H54 (cell line): ENCODE measurements at regions not wholly inside any gene's neighbourhood (a gene's known extent, or its start where the extent isn't known, plus 50 kb on each side); places are given as distances from the start of the nearest gene placed in this dataset.

Experiments used
- DNase-seq: peaks from one replicate; pipeline ENCODE4 v3.0.0; 2011; ENCODE audit warnings: low spot score, mixed read lengths; ENCODE audit not compliant: insufficient read length
- FAIRE-seq: peaks from 3 replicates; lab custom pipeline; 2011; peaks lifted over from hg19 to GRCh38; lab: Jason Lieb, UNC
- POLR2A ChIP-seq: IDR thresholded peaks from 2 replicates; pipeline ENCODE4 v1.6.1; 2011; ENCODE audit warnings: low read depth, mild to moderate bottlenecking, low read length

GRCh38 chr1:198919667-198920398 is 281.0 kb downstream of the PTPRC start:
- TF ChIP-seq POLR2A: no peak
- FAIRE-seq (peak; percentile 11), DNase-seq (no peak)

DNA sequence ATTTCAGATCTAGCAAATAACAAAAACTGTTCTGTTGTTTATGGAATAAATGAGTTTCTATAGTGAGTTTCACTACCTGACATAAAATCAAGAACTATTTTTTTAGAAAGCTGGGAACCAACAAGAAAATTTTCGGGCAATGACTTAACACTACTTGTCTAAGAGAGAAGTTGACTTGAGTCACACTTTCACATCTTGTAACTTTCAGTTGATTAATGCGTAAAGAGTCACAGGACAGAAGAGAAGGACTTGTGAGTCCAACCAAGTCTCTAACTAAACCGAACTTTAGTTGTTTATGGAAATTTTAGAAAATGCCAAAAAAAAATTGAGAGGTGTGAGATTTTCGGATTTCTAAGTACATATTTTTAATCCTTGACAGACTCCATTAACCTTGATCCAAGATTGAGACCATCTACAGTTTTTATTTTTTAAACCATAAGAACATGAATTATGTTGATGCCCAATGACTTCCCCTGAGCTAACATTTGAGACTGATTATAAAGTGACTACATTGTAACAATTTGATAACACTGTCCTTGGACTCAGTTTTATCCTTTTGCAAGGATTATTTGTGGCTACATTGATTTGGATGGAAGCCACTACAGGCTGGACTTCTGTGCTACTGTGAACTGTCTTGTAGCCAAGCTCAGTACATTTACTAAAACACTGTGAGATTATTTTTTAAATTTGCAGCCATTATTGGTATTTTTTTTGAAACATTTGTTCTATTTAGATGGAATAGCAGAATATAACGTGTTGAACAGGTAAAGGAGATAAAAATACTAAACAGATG is 284.0 kb downstream of the PTPRC start:
- FAIRE-seq (peak; percentile 38), DNase-seq (no peak)
- TF ChIP-seq POLR2A: no peak

GRCh38 chr1:198923993-198924392 is 285.2 kb downstream of the PTPRC start:
- no peak for FAIRE-seq
- no peak for TF ChIP-seq POLR2A
- DNase-seq: no peak

GRCh38 chr1:198925567-198925966 is 286.7 kb downstream of the PTPRC start:
- no peak for DNase-seq
- FAIRE-seq: no peak
- TF ChIP-seq POLR2A: no peak

DNA sequence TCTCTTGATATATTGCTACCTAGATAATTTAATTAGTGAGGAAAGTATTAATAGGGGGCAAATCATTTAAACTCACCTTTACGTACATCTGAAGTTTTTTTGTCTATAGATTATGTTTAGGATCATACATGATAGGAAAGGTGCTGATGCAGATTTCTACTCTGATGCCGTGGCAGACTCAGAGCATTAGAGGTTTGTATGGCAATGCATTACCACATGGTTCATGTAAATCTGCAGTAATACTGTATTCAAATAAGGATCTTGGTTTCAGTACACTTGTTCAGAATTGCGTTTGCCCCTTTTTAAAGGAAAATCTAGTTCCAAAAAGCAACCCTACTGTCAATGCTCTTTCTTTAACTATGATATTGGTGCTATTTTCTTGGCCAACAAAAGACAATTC is 288.3 kb downstream of the PTPRC start:
- TF ChIP-seq POLR2A: no peak
- DNase-seq (no peak), FAIRE-seq (no peak)

DNA sequence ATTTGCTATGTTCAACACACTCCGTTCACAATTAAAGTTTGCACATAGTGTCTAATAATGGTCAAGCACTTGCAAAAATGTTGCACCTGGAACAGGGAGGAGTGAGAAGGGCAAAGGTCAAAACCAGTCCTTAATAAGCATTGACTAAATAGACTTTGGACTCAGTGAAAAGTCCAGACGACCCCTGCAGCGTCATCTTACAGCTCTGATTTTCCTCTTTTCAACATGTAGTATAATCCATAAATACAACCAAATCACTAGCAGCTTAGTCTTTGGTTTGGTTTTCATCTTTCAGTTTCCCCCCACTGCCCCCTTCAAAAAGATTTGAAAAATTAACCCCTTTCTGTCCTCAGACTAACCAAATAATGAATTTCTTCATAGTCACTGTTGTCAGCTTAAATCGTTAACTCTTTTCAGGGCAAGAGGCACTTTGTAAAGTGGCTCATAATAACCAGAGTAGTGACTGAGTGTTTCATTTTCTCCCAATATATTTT is 290.3 kb downstream of the PTPRC start:
- no peak for DNase-seq
- no peak for TF ChIP-seq POLR2A
- peak; percentile 64 for FAIRE-seq

GRCh38 chr1:198929961-198930599 is 291.2 kb downstream of the PTPRC start:
- no peak for TF ChIP-seq POLR2A
- peak; percentile 90 for FAIRE-seq

GRCh38 chr1:198932351-198932991 is 293.6 kb downstream of the PTPRC start:
- FAIRE-seq (peak; percentile 86), DNase-seq (no peak)
- TF ChIP-seq POLR2A: no peak

More at GRCh38 chr1:198929961-198930599, 291.2 kb downstream of the PTPRC start:
- DNase-seq: no peak

DNA sequence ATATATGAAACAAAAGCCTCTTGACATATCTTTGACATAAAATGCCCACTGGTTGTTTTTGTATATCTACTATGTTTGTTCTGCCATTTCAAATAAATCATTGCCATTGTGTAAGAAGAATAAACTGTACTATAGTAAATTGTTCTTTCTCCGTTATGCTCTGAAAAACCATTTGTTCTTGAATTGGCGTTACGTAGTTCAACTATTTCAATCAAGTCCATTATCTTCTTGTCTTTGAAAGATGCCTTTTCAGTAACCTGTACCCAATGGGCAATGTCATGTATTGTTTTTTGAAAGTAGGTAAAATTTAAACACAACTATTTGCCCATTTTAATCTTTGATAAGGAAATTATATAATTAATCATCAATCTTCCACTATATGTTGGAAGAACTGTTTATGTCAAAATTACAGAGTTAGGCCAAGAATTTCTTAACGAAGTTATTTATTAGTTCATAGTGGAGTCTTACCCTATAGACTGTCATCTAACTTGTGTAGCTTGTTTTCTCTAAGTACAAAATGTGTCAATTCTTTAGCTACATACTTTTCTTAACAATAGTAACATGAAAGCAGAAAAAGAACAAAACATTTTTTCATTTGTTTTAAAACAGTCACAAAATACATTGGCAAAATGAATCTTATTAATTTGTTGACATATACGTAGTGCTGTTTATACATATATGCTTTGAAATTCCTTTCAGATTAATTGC is 294.8 kb downstream of the PTPRC start:
- FAIRE-seq: no peak
- no peak for DNase-seq
- no peak for TF ChIP-seq POLR2A

GRCh38 chr1:198934426-198934825 is 295.6 kb downstream of the PTPRC start:
- no peak for TF ChIP-seq POLR2A
- FAIRE-seq: no peak
- no peak for DNase-seq

- no peak for FAIRE-seq
- TF ChIP-seq POLR2A: no peak
- no peak for DNase-seq
Measured at GRCh38 chr1:198934901-198935305, 296.1 kb downstream of the PTPRC start.

- DNase-seq (peak; percentile 11), FAIRE-seq (peak; percentile 98)
- TF ChIP-seq POLR2A: no peak
Measured at GRCh38 chr1:198935306-198935921, 296.6 kb downstream of the PTPRC start.
